SU-DHL-6 (cell line): ENCODE measurements at regions not wholly inside any gene's neighbourhood (a gene's known extent, or its start where the extent isn't known, plus 50 kb on each side); places are given as distances from the start of the nearest gene placed in this dataset.

ENCODE experiments used
- H2AFZ ChIP-seq: fragments of 200-600 bp; sonication (generic); 2 replicates; pipeline ENCODE4 v1.6.1; 2014; ENCODE audit warnings: low read depth, mild to moderate bottlenecking, moderate library complexity, mixed read lengths, antibody characterized with exemption, low read length; ENCODE audit not compliant: severe bottlenecking
- H3F3A ChIP-seq: fragments of 200-600 bp; shearing (Covaris generic); 2 replicates; pipeline ENCODE4 v1.6.0; 2016; ENCODE audit warnings: antibody characterized with exemption, mild to moderate bottlenecking; ENCODE audit not compliant: insufficient read depth
- H3K27ac ChIP-seq: fragments of 200-600 bp; sonication (generic); 2 replicates; pipeline ENCODE4 v1.5.1; 2016; ENCODE audit warnings: low read depth, mild to moderate bottlenecking, low read length, moderate library complexity, mixed read lengths
- H3K27me3 ChIP-seq: fragments of 200-600 bp; sonication (generic), shearing (Covaris generic); 2 replicates; pipeline ENCODE4 v1.6.0; 2014; ENCODE audit warnings: mild to moderate bottlenecking, low read length
- H3K36me3 ChIP-seq: fragments of 200-600 bp; sonication (generic); 2 replicates; pipeline ENCODE4 v1.6.1; 2014; ENCODE audit warnings: mild to moderate bottlenecking, low read length, mixed read lengths
- H3K4me2 ChIP-seq: fragments of 300-600, 200-600 bp; shearing (Covaris generic), sonication (generic); 2 replicates; pipeline ENCODE4 v1.6.0; 2014; ENCODE audit warnings: low read length, low read depth, mild to moderate bottlenecking; ENCODE audit not compliant: poor library complexity, severe bottlenecking
- H3K4me3 ChIP-seq: fragments of 200-600 bp; sonication (generic); 2 replicates; pipeline ENCODE4 v1.5.1; 2014; ENCODE audit warnings: antibody characterized with exemption, low read length, mild to moderate bottlenecking, mixed read lengths; ENCODE audit not compliant: insufficient read depth, poor library complexity, severe bottlenecking
- H3K79me2 ChIP-seq: fragments of 200-600 bp; sonication (generic); 2 replicates; pipeline ENCODE4 v1.6.1; 2014; ENCODE audit warnings: mild to moderate bottlenecking, low read length, moderate library complexity; ENCODE audit not compliant: insufficient read depth
- H3K9ac ChIP-seq: fragments of 200-600 bp; sonication (generic); 2 replicates; pipeline ENCODE4 v1.7.0; 2014; ENCODE audit warnings: mild to moderate bottlenecking, low read length
- H3K9me2 ChIP-seq: fragments of 200-600 bp; sonication (generic); replicated peaks from 2 replicates; pipeline ENCODE4 v1.6.1; 2014; ENCODE audit warnings: low read length; ENCODE audit not compliant: insufficient read depth
- H3K9me3 ChIP-seq: fragments of 200-600 bp; sonication (generic); 2 replicates; pipeline ENCODE4 v1.6.1; 2014; ENCODE audit warnings: low read length, mixed read lengths; ENCODE audit not compliant: insufficient read depth
- H4K20me1 ChIP-seq: fragments of 200-600 bp; sonication (generic); 2 replicates; pipeline ENCODE4 v1.6.1; 2014; ENCODE audit warnings: low read depth, mild to moderate bottlenecking, antibody characterized with exemption, low read length, moderate library complexity, mixed read lengths
- CTCF ChIP-seq: fragments of 200-600 bp; sonication (generic); IDR thresholded peaks from one replicate; pipeline ENCODE4 v1.5.1; 2017; ENCODE audit warnings: antibody characterized with exemption, mild to moderate bottlenecking, low read length, moderate library complexity; ENCODE audit not compliant: insufficient read depth, poor library complexity, severe bottlenecking
- EZH2phosphoT487 ChIP-seq: fragments of 200-600 bp; sonication (generic), shearing (Covaris generic); conservative IDR thresholded peaks from 2 replicates; pipeline ENCODE4 v1.6.1; 2018; ENCODE audit warnings: mild to moderate bottlenecking, antibody characterized with exemption, low read length, moderate library complexity, mixed read lengths

- H4K20me1 ChIP-seq = no peaks in the 10 kb centered on the region
- no peak for TF ChIP-seq EZH2phosphoT487
- no peaks in the 10 kb centered on the region for H3K36me3 ChIP-seq
- H3K79me2 ChIP-seq = no peaks in the 10 kb centered on the region
- no peaks in the 10 kb centered on the region for H3K9me3 ChIP-seq
- no peaks in the 10 kb centered on the region for H3K27me3 ChIP-seq
- no peak overlapping the region for H3K4me3 ChIP-seq
- no peaks in the 10 kb centered on the region for H3K9me2 ChIP-seq
- no peak overlapping the region for H2AFZ ChIP-seq
- no peak overlapping the region for H3K9ac ChIP-seq
- no peaks in the 10 kb centered on the region for H3F3A ChIP-seq
- H3K4me2 ChIP-seq = no peak overlapping the region
- no peak overlapping the region for H3K27ac ChIP-seq
Measured at GRCh38 chr9:108547411-108548135, 308.2 kb downstream of the ACTL7B start.

DNA sequence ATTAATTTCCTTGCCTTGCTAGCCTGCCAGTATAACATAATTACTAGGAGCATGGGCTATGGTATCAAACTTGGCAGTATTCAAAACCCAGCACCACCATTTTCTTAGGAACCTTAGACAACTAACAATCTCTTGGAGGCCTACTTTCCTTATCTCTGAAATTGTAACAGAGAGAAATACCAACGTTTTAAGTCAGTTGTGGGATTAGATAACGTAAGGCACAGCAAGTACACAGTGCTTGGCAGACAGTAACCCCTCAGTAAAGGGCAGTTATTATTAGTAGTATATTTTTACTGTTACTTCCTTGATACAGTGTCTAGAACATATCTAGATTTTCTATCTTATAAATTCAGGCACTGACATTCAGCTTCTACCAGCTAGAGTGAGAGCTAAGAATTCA is 309.6 kb downstream of the ACTL7B start:
- Histone ChIP-seq H3K27ac (no peak overlapping the region), H3K4me3 (no peak overlapping the region), H3K36me3 (no peaks in the 10 kb centered on the region), H4K20me1 (no peaks in the 10 kb centered on the region), H3F3A (no peaks in the 10 kb centered on the region), H3K9me3 (no peaks in the 10 kb centered on the region), H3K79me2 (no peaks in the 10 kb centered on the region), H3K4me2 (no peak overlapping the region), H3K9me2 (no peaks in the 10 kb centered on the region), H3K27me3 (no peaks in the 10 kb centered on the region), H2AFZ (no peak overlapping the region), H3K9ac (no peak overlapping the region)
- no peak for TF ChIP-seq CTCF
- no peak for TF ChIP-seq EZH2phosphoT487

DNA sequence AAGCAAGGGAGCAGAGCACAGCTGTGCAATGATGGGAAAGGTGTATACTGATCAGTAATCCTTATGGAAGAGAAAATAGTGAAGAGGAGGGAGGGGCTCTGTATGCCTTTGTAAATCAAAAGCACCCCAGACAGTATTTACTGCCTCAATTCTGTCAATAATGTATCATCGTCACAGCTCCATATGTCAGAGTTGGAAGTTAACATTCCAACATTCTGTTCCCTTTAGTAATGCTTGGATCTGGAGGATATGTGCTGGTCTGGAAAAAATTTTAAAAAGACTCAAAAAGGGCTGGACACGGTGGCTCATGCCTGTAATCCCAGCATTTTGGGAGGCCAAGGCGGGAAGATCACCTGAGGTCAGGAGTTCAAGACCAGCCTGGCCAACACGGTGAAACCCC is 310.4 kb downstream of the ACTL7B start:
- Histone ChIP-seq H3K9ac (no peak overlapping the region), H3K4me3 (no peak overlapping the region), H3K27ac (no peak overlapping the region), H3K9me3 (no peaks in the 10 kb centered on the region), H4K20me1 (no peaks in the 10 kb centered on the region), H2AFZ (no peak overlapping the region), H3F3A (no peaks in the 10 kb centered on the region), H3K9me2 (no peaks in the 10 kb centered on the region), H3K36me3 (no peaks in the 10 kb centered on the region), H3K79me2 (no peaks in the 10 kb centered on the region), H3K27me3 (no peaks in the 10 kb centered on the region), H3K4me2 (no peak overlapping the region)
- TF ChIP-seq EZH2phosphoT487 (no peak), CTCF (no peak)

DNA sequence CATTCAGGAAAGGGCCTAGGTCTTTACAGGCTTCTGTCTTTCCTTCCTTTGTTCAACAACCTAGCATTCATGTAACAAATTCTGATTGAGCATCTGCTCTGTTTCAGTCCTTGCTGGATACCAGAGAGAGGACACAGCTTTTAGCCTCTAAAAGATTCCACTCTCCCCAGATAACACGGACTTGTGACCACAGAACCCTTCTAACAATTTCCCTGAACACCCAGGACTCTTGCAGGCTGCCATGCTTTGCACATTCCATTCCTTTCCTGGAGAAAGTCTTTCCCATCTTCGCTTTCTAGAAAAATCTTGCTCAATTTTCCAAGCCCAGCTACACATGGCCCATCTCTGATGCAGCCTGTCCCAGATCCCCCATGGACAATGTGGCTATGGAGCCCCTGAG is 310.9 kb downstream of the ACTL7B start:
- no peaks in the 10 kb centered on the region for H3K79me2 ChIP-seq
- no peaks in the 10 kb centered on the region for H3K9me2 ChIP-seq
- no peaks in the 10 kb centered on the region for H3K27me3 ChIP-seq
- H3F3A ChIP-seq = no peaks in the 10 kb centered on the region
- no peak overlapping the region for H3K4me2 ChIP-seq
- no peaks in the 10 kb centered on the region for H3K36me3 ChIP-seq
- H2AFZ ChIP-seq = no peak overlapping the region
- H3K9ac ChIP-seq = no peak overlapping the region
- TF ChIP-seq EZH2phosphoT487 = no peak
- no peak for TF ChIP-seq CTCF
- H4K20me1 ChIP-seq = no peaks in the 10 kb centered on the region
- no peaks in the 10 kb centered on the region for H3K9me3 ChIP-seq
- H3K4me3 ChIP-seq = no peak overlapping the region
- no peak overlapping the region for H3K27ac ChIP-seq
